DND-41 (cell line): ENCODE measurements at regions not wholly inside any gene's neighbourhood (a gene's known extent, or its start where the extent isn't known, plus 50 kb on each side); places are given as distances from the start of the nearest gene placed in this dataset.
"Not testable (repeated sequence)": the region's sequence is repeated elsewhere in the genome, so short reads cannot be mapped to it uniquely, and the experiment has no call there.

Experiments
- EZH2 ChIP-seq: IDR thresholded peaks from 3 replicates; pipeline ENCODE4 v1.6.1; 2012; ENCODE audit warnings: borderline replicate concordance, low read depth, mild to moderate bottlenecking, moderate library complexity, low read length, inconsistent platforms; ENCODE audit not compliant: severe bottlenecking
- TF ChIP-seq, protein P1 (sequence below): IDR thresholded peaks from 2 replicates; pipeline ENCODE4 v1.5.1; 2012; ENCODE audit warnings: borderline replicate concordance, low read length, moderate library complexity, mild to moderate bottlenecking; ENCODE audit not compliant: poor library complexity, severe bottlenecking; ENCODE audit errors: extremely low read depth

DNA sequence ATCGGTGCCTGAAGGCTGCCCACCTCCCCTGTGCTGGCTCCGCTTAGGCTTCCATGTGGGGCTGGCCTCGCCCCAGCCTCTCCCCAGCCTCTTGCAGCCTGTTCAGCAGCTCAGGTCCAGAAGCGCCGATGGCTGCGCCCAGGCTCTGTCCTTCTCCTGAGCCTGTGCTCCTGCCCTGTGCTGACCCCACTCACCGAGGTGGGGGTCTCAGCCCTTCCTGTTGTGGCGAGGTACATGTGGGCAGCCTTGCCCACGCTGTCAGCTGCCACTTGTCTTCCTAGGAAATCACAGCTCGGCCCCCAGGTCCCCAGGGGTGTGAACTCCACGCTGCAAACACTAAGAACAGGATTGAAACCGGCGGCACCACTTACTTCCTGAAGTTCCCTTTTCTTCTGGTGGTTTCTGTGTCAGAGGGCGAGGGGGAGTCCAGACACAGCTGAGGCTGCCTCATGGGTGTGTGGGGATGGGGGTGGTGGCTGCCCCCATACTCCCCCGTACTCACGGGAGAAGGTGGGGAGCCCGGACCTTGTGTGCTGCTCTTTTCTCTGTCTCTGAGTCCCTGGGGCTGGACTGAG lies 249.1 kb downstream of the TMEM121 start:
- TF ChIP-seq, protein P1, sequence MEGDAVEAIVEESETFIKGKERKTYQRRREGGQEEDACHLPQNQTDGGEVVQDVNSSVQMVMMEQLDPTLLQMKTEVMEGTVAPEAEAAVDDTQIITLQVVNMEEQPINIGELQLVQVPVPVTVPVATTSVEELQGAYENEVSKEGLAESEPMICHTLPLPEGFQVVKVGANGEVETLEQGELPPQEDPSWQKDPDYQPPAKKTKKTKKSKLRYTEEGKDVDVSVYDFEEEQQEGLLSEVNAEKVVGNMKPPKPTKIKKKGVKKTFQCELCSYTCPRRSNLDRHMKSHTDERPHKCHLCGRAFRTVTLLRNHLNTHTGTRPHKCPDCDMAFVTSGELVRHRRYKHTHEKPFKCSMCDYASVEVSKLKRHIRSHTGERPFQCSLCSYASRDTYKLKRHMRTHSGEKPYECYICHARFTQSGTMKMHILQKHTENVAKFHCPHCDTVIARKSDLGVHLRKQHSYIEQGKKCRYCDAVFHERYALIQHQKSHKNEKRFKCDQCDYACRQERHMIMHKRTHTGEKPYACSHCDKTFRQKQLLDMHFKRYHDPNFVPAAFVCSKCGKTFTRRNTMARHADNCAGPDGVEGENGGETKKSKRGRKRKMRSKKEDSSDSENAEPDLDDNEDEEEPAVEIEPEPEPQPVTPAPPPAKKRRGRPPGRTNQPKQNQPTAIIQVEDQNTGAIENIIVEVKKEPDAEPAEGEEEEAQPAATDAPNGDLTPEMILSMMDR, result not testable (repeated sequence)
- not testable (repeated sequence) for TF ChIP-seq EZH2
